ENCODE measurements at regions not wholly inside any gene's neighbourhood (a gene's known extent, or its start where the extent isn't known, plus 50 kb on each side); places are given as distances from the start of the nearest gene placed in this dataset.

- TF ChIP-seq, protein P1, sequence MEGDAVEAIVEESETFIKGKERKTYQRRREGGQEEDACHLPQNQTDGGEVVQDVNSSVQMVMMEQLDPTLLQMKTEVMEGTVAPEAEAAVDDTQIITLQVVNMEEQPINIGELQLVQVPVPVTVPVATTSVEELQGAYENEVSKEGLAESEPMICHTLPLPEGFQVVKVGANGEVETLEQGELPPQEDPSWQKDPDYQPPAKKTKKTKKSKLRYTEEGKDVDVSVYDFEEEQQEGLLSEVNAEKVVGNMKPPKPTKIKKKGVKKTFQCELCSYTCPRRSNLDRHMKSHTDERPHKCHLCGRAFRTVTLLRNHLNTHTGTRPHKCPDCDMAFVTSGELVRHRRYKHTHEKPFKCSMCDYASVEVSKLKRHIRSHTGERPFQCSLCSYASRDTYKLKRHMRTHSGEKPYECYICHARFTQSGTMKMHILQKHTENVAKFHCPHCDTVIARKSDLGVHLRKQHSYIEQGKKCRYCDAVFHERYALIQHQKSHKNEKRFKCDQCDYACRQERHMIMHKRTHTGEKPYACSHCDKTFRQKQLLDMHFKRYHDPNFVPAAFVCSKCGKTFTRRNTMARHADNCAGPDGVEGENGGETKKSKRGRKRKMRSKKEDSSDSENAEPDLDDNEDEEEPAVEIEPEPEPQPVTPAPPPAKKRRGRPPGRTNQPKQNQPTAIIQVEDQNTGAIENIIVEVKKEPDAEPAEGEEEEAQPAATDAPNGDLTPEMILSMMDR (IDR thresholded peaks at IDR 0.05): no peak
- TF ChIP-seq EZH2 (IDR thresholded peaks at IDR 0.05; ENCODE audit: borderline replicate concordance, insufficient read depth, low read depth, low read length, poor library complexity, severe bottlenecking): no peak
Measured at GRCh38 chr15:26158176-26158575, 295.0 kb upstream of the ATP10A start.
